Large intestine (tissue), 3 donors: ENCODE measurements at regions not wholly inside any gene's neighbourhood (a gene's known extent, or its start where the extent isn't known, plus 50 kb on each side); places are given as distances from the start of the nearest gene placed in this dataset.
"Not testable (repeated sequence)": the region's sequence is repeated elsewhere in the genome, so short reads cannot be mapped to it uniquely, and the experiment has no call there.

ENCODE experiments used
- DNase-seq, 2 donors: peaks; one replicate each; pipeline versions ENCODE4 v3.0.0 to v3.0.0-alpha.2; 2013
- H3K27ac ChIP-seq: one replicate; pipeline ENCODE4 v1.5.1; 2013; ENCODE audit warnings: low read length
- H3K27me3 ChIP-seq: 2 replicates; pipeline ENCODE4 v1.6.1; 2013; ENCODE audit warnings: low read length; ENCODE audit not compliant: control insufficient read depth, insufficient read depth
- H3K36me3 ChIP-seq: 2 replicates; pipeline ENCODE4 v1.6.1; 2013; ENCODE audit warnings: low read length; ENCODE audit not compliant: control insufficient read depth, insufficient read depth
- H3K4me1 ChIP-seq: one replicate; pipeline ENCODE4 v1.6.1; 2013; ENCODE audit warnings: low read length; ENCODE audit not compliant: control insufficient read depth, insufficient read depth
- H3K4me3 ChIP-seq: one replicate; pipeline ENCODE4 v1.5.1; 2013; ENCODE audit warnings: low read length
- H3K9me3 ChIP-seq: one replicate; pipeline ENCODE4 v1.6.1; 2013; ENCODE audit warnings: mild to moderate bottlenecking, low read depth, low read length, moderate library complexity; ENCODE audit not compliant: control insufficient read depth
- WGBS: methylation state at CpG from one replicate; pipeline ENCODE4 v1.1.5; 2013; ENCODE audit warnings: low lambda C conversion rate; ENCODE audit not compliant: insufficient coverage; 5-methylcytosine and 5-hydroxymethylcytosine counted together

GRCh38 chr15:79570004-79570403, 137.9 kb downstream of the MINAR1 start:
- Histone ChIP-seq H3K27ac (no peak overlapping the region), H3K4me1 (no peaks in the 10 kb centered on the region)
- 22% methylated on average over 1 of the region's 2 CpGs for WGBS

GRCh38 chr15:79572691-79573404, 140.7 kb downstream of the MINAR1 start:
- Histone ChIP-seq H3K27me3 (no peaks in the 10 kb centered on the region), H3K36me3 (no peaks in the 10 kb centered on the region), H3K27ac (no peak overlapping the region), H3K4me3 (no peak overlapping the region), H3K4me1 (no peaks in the 10 kb centered on the region), H3K9me3 (no peaks in the 10 kb centered on the region)
- DNase-seq, result no peak
- WGBS, result no CpG with 5 or more reads among the region's 6 CpGs

More at GRCh38 chr15:79570004-79570403, 137.9 kb downstream of the MINAR1 start:
- no peak overlapping the region for H3K4me3 ChIP-seq
- no peaks in the 10 kb centered on the region for H3K27me3 ChIP-seq
- H3K36me3 ChIP-seq, result no peaks in the 10 kb centered on the region
- no peaks in the 10 kb centered on the region for H3K9me3 ChIP-seq
- DNase-seq, result no peak

GRCh38 chr15:79574431-79575273, 142.5 kb downstream of the MINAR1 start:
- not testable (repeated sequence) for H3K27ac ChIP-seq, H3K27me3 ChIP-seq, H3K36me3 ChIP-seq, H3K4me3 ChIP-seq, H3K4me1 ChIP-seq, DNase-seq, H3K9me3 ChIP-seq
- no CpG with 5 or more reads among the region's 2 CpGs for WGBS

- H3K27ac ChIP-seq, result no peak overlapping the region
- H3K9me3 ChIP-seq, result no peaks in the 10 kb centered on the region
- H3K36me3 ChIP-seq, result no peaks in the 10 kb centered on the region
- no peaks in the 10 kb centered on the region for H3K4me1 ChIP-seq
- H3K27me3 ChIP-seq, result no peaks in the 10 kb centered on the region
- no peak overlapping the region for H3K4me3 ChIP-seq
- DNase-seq, result no peak
These were observed 150.5 kb downstream of the MINAR1 start for GRCh38 chr15:79582650-79583049.

GRCh38 chr15:79592126-79592525, 160.0 kb downstream of the MINAR1 start:
- Histone ChIP-seq H3K27ac (no peak overlapping the region), H3K27me3 (no peaks in the 10 kb centered on the region), H3K4me3 (no peak overlapping the region), H3K4me1 (no peaks in the 10 kb centered on the region), H3K36me3 (no peaks in the 10 kb centered on the region), H3K9me3 (no peaks in the 10 kb centered on the region)
- WGBS, result no CpG with 5 or more reads among the region's 6 CpGs
- DNase-seq, result no peak

- DNase-seq, result no peak
- H3K27me3 ChIP-seq, result no peaks in the 10 kb centered on the region
- 50% methylated on average over 1 of the region's 4 CpGs for WGBS
- no peaks in the 10 kb centered on the region for H3K9me3 ChIP-seq
- no peak overlapping the region for H3K27ac ChIP-seq
- H3K4me3 ChIP-seq, result no peak overlapping the region
- no peaks in the 10 kb centered on the region for H3K4me1 ChIP-seq
- no peaks in the 10 kb centered on the region for H3K36me3 ChIP-seq
These were observed 161.2 kb downstream of the MINAR1 start for GRCh38 chr15:79593119-79593869.

- H3K4me1 ChIP-seq, result no peaks in the 10 kb centered on the region
- no peaks in the 10 kb centered on the region for H3K27me3 ChIP-seq
- H3K4me3 ChIP-seq, result no peak overlapping the region
- H3K9me3 ChIP-seq, result no peaks in the 10 kb centered on the region
- H3K27ac ChIP-seq, result no peak overlapping the region
- WGBS, result no CpG with 5 or more reads among the region's 6 CpGs
- no peaks in the 10 kb centered on the region for H3K36me3 ChIP-seq
- DNase-seq, result no peak
These were observed 163.2 kb downstream of the MINAR1 start for GRCh38 chr15:79595306-79595705.

GRCh38 chr15:79595995-79596622, 164.0 kb downstream of the MINAR1 start:
- Histone ChIP-seq H3K4me3 (no peak overlapping the region), H3K4me1 (no peaks in the 10 kb centered on the region)
- peak; percentile 65 to 66 for DNase-seq

GRCh38 chr15:79598639-79599038, 166.5 kb downstream of the MINAR1 start:
- Histone ChIP-seq H3K4me1 (no peaks in the 10 kb centered on the region), H3K27ac (no peak overlapping the region), H3K27me3 (no peaks in the 10 kb centered on the region), H3K36me3 (no peaks in the 10 kb centered on the region), H3K9me3 (no peaks in the 10 kb centered on the region), H3K4me3 (no peak overlapping the region)
- no peak for DNase-seq
- WGBS, result no CpG with 5 or more reads among the region's 1 CpG

More at GRCh38 chr15:79595995-79596622, 164.0 kb downstream of the MINAR1 start:
- Histone ChIP-seq H3K36me3 (no peaks in the 10 kb centered on the region), H3K27me3 (no peaks in the 10 kb centered on the region), H3K9me3 (no peaks in the 10 kb centered on the region), H3K27ac (no peak overlapping the region)
- no CpG with 5 or more reads among the region's 4 CpGs for WGBS
